Stromal cell of bone marrow (primary cell): ENCODE measurements at regions not wholly inside any gene's neighbourhood (a gene's known extent, or its start where the extent isn't known, plus 50 kb on each side); places are given as distances from the start of the nearest gene placed in this dataset.
A peak's percentile ranks its signal among the peaks of the same experiment; 100 is the strongest.

Experiments
- DNase-seq: peaks from one replicate; pipeline ENCODE4 v3.0.0-alpha.2; 2012; ENCODE audit warnings: low read depth

GRCh38 chr5:119789406-119790117 lies 160.2 kb downstream of the FAM170A start:
- DNase-seq = no peak

GRCh38 chr5:119792161-119792799 lies 162.9 kb downstream of the FAM170A start:
- no peak for DNase-seq

GRCh38 chr5:119795768-119796167 lies 166.4 kb downstream of the FAM170A start:
- DNase-seq = peak; percentile 21

- DNase-seq = no peak
These were observed 172.2 kb downstream of the FAM170A start for GRCh38 chr5:119801570-119801969.

- DNase-seq = no peak
These were observed 178.7 kb downstream of the FAM170A start for GRCh38 chr5:119808024-119808423.

- no peak for DNase-seq
These were observed 179.1 kb downstream of the FAM170A start for GRCh38 chr5:119808474-119808873.

- DNase-seq = no peak
These were observed 180.9 kb downstream of the FAM170A start for GRCh38 chr5:119810217-119810616.

GRCh38 chr5:119811458-119811857 lies 182.1 kb downstream of the FAM170A start:
- DNase-seq = no peak

GRCh38 chr5:119814655-119815054 lies 185.3 kb downstream of the FAM170A start:
- DNase-seq = no peak

GRCh38 chr5:119816055-119816454 lies 186.7 kb downstream of the FAM170A start:
- DNase-seq = no peak

- DNase-seq = no peak
These were observed 190.7 kb downstream of the FAM170A start for GRCh38 chr5:119820016-119820415.

GRCh38 chr5:119820608-119821007 lies 191.2 kb downstream of the FAM170A start:
- DNase-seq = no peak

- peak; percentile 6 for DNase-seq
These were observed 199.2 kb downstream of the FAM170A start for GRCh38 chr5:119828541-119828940.

- no peak for DNase-seq
These were observed 200.0 kb downstream of the FAM170A start for GRCh38 chr5:119829341-119829740.

- no peak for DNase-seq
These were observed 203.8 kb downstream of the FAM170A start for GRCh38 chr5:119833176-119833575.

GRCh38 chr5:119840175-119840574 lies 210.8 kb downstream of the FAM170A start:
- no peak for DNase-seq

- DNase-seq = no peak
These were observed 222.8 kb downstream of the FAM170A start for GRCh38 chr5:119852140-119852539.

- DNase-seq = no peak
These were observed 231.1 kb downstream of the FAM170A start for GRCh38 chr5:119860463-119860862.

- DNase-seq = no peak
These were observed 233.3 kb downstream of the FAM170A start for GRCh38 chr5:119862619-119863018.

- DNase-seq = no peak
These were observed 234.9 kb downstream of the FAM170A start for GRCh38 chr5:119864286-119864685.

GRCh38 chr5:119873611-119874010 lies 244.3 kb downstream of the FAM170A start:
- no peak for DNase-seq

- DNase-seq = no peak
These were observed 247.2 kb downstream of the FAM170A start for GRCh38 chr5:119876522-119876921.

- no peak for DNase-seq
These were observed 249.4 kb downstream of the FAM170A start for GRCh38 chr5:119878712-119879111.

- DNase-seq = no peak
These were observed 250.1 kb downstream of the FAM170A start for GRCh38 chr5:119879446-119879845.
